B cell (primary cell): ENCODE measurements at regions not wholly inside any gene's neighbourhood (a gene's known extent, or its start where the extent isn't known, plus 50 kb on each side); places are given as distances from the start of the nearest gene placed in this dataset.

Source experiments
- ATAC-seq: fragments of 200-7000 bp; cut with Tn5 transposase; one replicate; pipeline ENCODE4 v1.10.0; 2021; ENCODE audit warnings: low read depth, mild to moderate bottlenecking, moderate number of reproducible peaks, moderate library complexity
- CTCF ChIA-PET: fragments of 350-600 bp; sonication (Branson Sonifier 250); formaldehyde crosslinking; loops from one replicate; lab custom pipeline; 2021; ENCODE audit warnings: antibody characterized with exemption, inconsistent platforms; lab: Charles Lee
- POLR2A ChIA-PET: fragments of 350-600 bp; sonication (Branson Sonifier 250); formaldehyde crosslinking; loops from one replicate; lab custom pipeline; 2021; ENCODE audit warnings: antibody characterized with exemption; lab: Charles Lee
- DNase-seq: peaks from one replicate; pipeline ENCODE4 v3.0.0; 2013
- H2AFZ ChIP-seq: 2 replicates; pipeline ENCODE4 v1.6.1; 2012; ENCODE audit warnings: mild to moderate bottlenecking, low read depth, low read length; ENCODE audit not compliant: insufficient read depth, poor library complexity, severe bottlenecking
- H3K27ac ChIP-seq, 2 donors: 1 replicate in 1 of 2; 2 replicates in 1 of 2; pipeline ENCODE4 v1.5.1; 2012 to 2013; ENCODE audit warnings: low read length in 2 of 2, mild to moderate bottlenecking in 2 of 2, moderate library complexity in 1 of 2
- H3K27me3 ChIP-seq, 4 experiments: fragments of 200-600 bp in 1 of 4; sonication (generic) in 1 of 4; replicated peaks in 1 of 4; 1 replicate in 2 of 4; 2 replicates in 2 of 4; pipeline versions ENCODE4 v1.6.1 to v1.7.0; 2013 to 2016; ENCODE audit warnings: low read length in 3 of 4, mild to moderate bottlenecking in 2 of 4, mixed read lengths in 1 of 4, moderate library complexity in 1 of 4; ENCODE audit not compliant: insufficient read depth in 4 of 4, control insufficient read depth in 3 of 4; ENCODE audit errors: control extremely low read depth in 1 of 4
- H3K36me3 ChIP-seq, 2 experiments: replicated peaks in 1 of 2; 1 replicate in 1 of 2; 2 replicates in 1 of 2; pipeline versions ENCODE4 v1.6.1 to v1.7.1; 2013; ENCODE audit warnings: low read length in 1 of 2; ENCODE audit not compliant: insufficient read depth in 2 of 2, control insufficient read depth in 1 of 2; ENCODE audit errors: control extremely low read depth in 1 of 2, extremely low read depth in 1 of 2
- H3K4me1 ChIP-seq, 2 donors: fragments of 200-600 bp in 1 of 2; sonication (generic) in 1 of 2; 1 replicate in 1 of 2; 2 replicates in 1 of 2; pipeline versions ENCODE4 v1.5.1 to v1.6.1; 2013 to 2017; ENCODE audit warnings: low read length in 2 of 2; ENCODE audit not compliant: control insufficient read depth in 2 of 2, insufficient read depth in 2 of 2
- H3K4me2 ChIP-seq: replicated peaks from 2 replicates; pipeline ENCODE3; 2012; ENCODE audit warnings: mild to moderate bottlenecking, low read depth, low read length; ENCODE audit not compliant: poor library complexity, severe bottlenecking
- H3K4me3 ChIP-seq, 5 experiments: fragments of 200-600 bp in 1 of 5; sonication (generic) in 1 of 5; 1 replicate in 3 of 5; 2 replicates in 2 of 5; pipeline versions ENCODE4 v1.5.1 to v1.7.0; 2011 to 2016; ENCODE audit warnings: low read length in 4 of 5, mild to moderate bottlenecking in 4 of 5, low read depth in 2 of 5, control low read depth in 1 of 5, moderate library complexity in 1 of 5; ENCODE audit not compliant: insufficient read depth in 1 of 5; ENCODE audit errors: control extremely low read depth in 1 of 5, extremely low read depth in 1 of 5
- H3K79me2 ChIP-seq: fragments of 200-600 bp; sonication (generic); one replicate; pipeline ENCODE4 v1.6.0; 2016; ENCODE audit warnings: low read length; ENCODE audit not compliant: control insufficient read depth, insufficient read depth
- H3K9ac ChIP-seq: fragments of 200-600 bp; sonication (generic); 2 replicates; pipeline ENCODE4 v1.6.1; 2017; ENCODE audit warnings: mild to moderate bottlenecking, low read length, moderate library complexity
- H3K9me3 ChIP-seq, 3 donors: one replicate each; pipeline versions ENCODE4 v1.6.1 to v1.7.1; 2013; ENCODE audit warnings: low read length in 2 of 3; ENCODE audit not compliant: control insufficient read depth in 2 of 3, insufficient read depth in 1 of 3; ENCODE audit errors: control extremely low read depth in 1 of 3
- H4K20me1 ChIP-seq: 2 replicates; pipeline ENCODE4 v1.6.0; 2012; ENCODE audit warnings: mild to moderate bottlenecking, low read length; ENCODE audit not compliant: insufficient read depth, control insufficient read depth, poor library complexity, severe bottlenecking
- H3K27ac Mint-ChIP-seq: one replicate; pipeline ENCODE4 v1.8.0; 2021; ENCODE audit warnings: mixed read lengths
- H3K27me3 Mint-ChIP-seq: one replicate; pipeline ENCODE4 v1.8.0; 2021; ENCODE audit warnings: mixed read lengths
- H3K4me1 Mint-ChIP-seq: one replicate; pipeline ENCODE4 v1.8.0; 2021; ENCODE audit warnings: mixed read lengths
- H3K4me3 Mint-ChIP-seq: one replicate; pipeline ENCODE4 v1.8.0; 2021; ENCODE audit warnings: mixed read lengths
- H3K9me3 Mint-ChIP-seq: one replicate; pipeline ENCODE4 v1.8.0; 2022; ENCODE audit warnings: mixed read lengths; ENCODE audit not compliant: insufficient read depth
- EZH2 ChIP-seq: IDR thresholded peaks from 2 replicates; pipeline ENCODE4 v1.6.1; 2012; ENCODE audit warnings: borderline replicate concordance, low read depth, mild to moderate bottlenecking, moderate library complexity, low read length; ENCODE audit not compliant: insufficient read depth, poor library complexity, severe bottlenecking
- WGBS: methylation state at CpG from one replicate; pipeline ENCODE4 v1.1.5; 2013; ENCODE audit warnings: missing lambda C conversion rate; ENCODE audit not compliant: insufficient coverage; 5-methylcytosine and 5-hydroxymethylcytosine counted together
- intact Hi-C: fragments of 100-400 bp; cut with micrococcal nuclease; formaldehyde crosslinking; loops from one replicate; pipeline ENCODE4 v1.10.0; 2022
- TF ChIP-seq, protein P1 (sequence below): fragments of 200-600 bp; IDR thresholded peaks from one replicate; pipeline ENCODE4 v1.8.0; 2022; ENCODE audit warnings: antibody characterized with exemption, mild to moderate bottlenecking

DNA sequence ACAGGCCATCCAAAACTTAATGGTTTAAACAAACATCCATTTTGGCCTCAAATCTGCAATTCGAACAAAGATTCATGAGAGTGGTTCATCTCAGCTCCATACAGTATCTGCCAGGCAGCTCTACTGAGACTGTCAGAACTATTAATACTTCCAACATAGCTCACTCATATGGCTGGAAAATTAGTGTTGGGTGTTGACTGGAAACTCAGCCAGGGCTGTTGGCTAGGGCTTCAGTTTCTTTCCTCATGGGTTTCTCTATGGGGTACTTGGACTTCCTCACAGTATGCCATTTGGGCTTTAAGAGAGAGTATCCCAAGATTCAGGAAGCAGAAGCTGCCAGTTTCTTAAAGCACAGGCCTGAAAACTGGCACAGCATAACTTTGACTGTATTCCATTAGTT, 240.3 kb downstream of the TPBG start:
- POLR2A ChIA-PET, result no interaction called here
- H3K4me3 ChIP-seq, result no peak overlapping the region
- CTCF ChIA-PET, result no interaction called here
- H3K36me3 ChIP-seq, result no peaks in the 10 kb centered on the region
- no peak for DNase-seq
- no peak overlapping the region for H2AFZ ChIP-seq
- WGBS, result no CpG with 5 or more reads among the region's 1 CpG
- H3K27me3 ChIP-seq, result no peaks in the 10 kb centered on the region
- no peak overlapping the region for H3K4me3 Mint-ChIP-seq
- no peaks in the 10 kb centered on the region for H3K4me1 ChIP-seq
- no peaks in the 10 kb centered on the region for H3K9me3 Mint-ChIP-seq
- intact Hi-C loops, result no loop called here
- H3K9me3 ChIP-seq, result no peaks in the 10 kb centered on the region
- no peak for ATAC-seq
- H3K27ac Mint-ChIP-seq, result no peak overlapping the region
- H3K27ac ChIP-seq, result no peak overlapping the region
- H3K79me2 ChIP-seq, result no peaks in the 10 kb centered on the region
- H4K20me1 ChIP-seq, result no peaks in the 10 kb centered on the region
- no peak for TF ChIP-seq EZH2
- TF ChIP-seq, protein P1, sequence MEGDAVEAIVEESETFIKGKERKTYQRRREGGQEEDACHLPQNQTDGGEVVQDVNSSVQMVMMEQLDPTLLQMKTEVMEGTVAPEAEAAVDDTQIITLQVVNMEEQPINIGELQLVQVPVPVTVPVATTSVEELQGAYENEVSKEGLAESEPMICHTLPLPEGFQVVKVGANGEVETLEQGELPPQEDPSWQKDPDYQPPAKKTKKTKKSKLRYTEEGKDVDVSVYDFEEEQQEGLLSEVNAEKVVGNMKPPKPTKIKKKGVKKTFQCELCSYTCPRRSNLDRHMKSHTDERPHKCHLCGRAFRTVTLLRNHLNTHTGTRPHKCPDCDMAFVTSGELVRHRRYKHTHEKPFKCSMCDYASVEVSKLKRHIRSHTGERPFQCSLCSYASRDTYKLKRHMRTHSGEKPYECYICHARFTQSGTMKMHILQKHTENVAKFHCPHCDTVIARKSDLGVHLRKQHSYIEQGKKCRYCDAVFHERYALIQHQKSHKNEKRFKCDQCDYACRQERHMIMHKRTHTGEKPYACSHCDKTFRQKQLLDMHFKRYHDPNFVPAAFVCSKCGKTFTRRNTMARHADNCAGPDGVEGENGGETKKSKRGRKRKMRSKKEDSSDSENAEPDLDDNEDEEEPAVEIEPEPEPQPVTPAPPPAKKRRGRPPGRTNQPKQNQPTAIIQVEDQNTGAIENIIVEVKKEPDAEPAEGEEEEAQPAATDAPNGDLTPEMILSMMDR, result no peak
- no peak overlapping the region for H3K9ac ChIP-seq
- H3K4me1 Mint-ChIP-seq, result no peaks in the 10 kb centered on the region
- H3K27me3 Mint-ChIP-seq, result no peaks in the 10 kb centered on the region
- H3K4me2 ChIP-seq, result no peak overlapping the region

DNA sequence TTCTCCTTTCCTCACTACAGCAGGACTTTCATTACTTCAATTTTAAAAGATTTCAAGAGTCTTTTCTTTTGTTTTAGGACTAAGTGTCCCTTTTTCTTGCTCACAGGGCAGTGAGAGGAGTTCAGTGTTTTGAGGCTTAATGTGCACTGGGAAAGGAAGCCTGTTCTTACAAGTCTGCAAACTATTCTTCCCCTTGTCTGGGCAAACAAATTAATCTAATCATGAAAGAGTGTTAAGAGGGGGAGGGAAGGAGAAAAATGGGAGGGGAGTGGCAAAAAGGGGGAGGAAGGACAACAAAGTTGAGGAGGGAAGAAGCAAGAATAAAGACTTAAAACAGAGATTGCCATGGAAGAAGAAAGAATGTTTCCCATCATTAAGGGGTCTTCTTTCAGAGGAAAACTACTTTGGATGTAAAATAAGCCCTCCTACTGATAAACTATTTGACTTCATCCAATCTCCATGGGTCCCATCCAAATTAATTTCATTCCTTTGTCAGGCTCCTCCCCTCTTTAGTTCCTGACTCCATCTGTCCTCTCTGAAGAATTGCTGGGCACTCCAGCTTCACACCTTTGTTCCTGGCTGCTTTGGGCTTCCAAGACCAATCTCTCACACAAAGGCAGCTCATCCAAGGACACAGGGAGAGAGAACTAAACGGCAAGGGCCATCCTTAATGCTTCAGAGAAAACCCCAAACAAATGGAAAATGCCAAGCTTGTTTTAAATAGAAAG, 244.5 kb downstream of the TPBG start:
- Histone ChIP-seq H4K20me1 (no peaks in the 10 kb centered on the region), H3K4me2 (no peak overlapping the region), H2AFZ (no peak overlapping the region), H3K4me1 (no peaks in the 10 kb centered on the region), H3K36me3 (no peaks in the 10 kb centered on the region), H3K9me3 (no peaks in the 10 kb centered on the region), H3K27ac (no peak overlapping the region), H3K79me2 (no peaks in the 10 kb centered on the region), H3K27me3 (no peaks in the 10 kb centered on the region), H3K9ac (no peak overlapping the region), H3K4me3 (no peak overlapping the region)
- DNase-seq (no peak), ATAC-seq (no peak)
- H3K4me1 Mint-ChIP-seq, result no peaks in the 10 kb centered on the region
- H3K9me3 Mint-ChIP-seq, result no peaks in the 10 kb centered on the region
- no peak overlapping the region for H3K27ac Mint-ChIP-seq
- no peak for TF ChIP-seq EZH2
- TF ChIP-seq, protein P1, result no peak
- no peak overlapping the region for H3K4me3 Mint-ChIP-seq
- CTCF ChIA-PET, result no interaction called here
- intact Hi-C loops, result no loop called here
- no peaks in the 10 kb centered on the region for H3K27me3 Mint-ChIP-seq
- 60% methylated on average over 1 of the region's 1 CpG for WGBS
- POLR2A ChIA-PET, result no interaction called here
